ENCODE measurements at regions not wholly inside any gene's neighbourhood (a gene's known extent, or its start where the extent isn't known, plus 50 kb on each side); places are given as distances from the start of the nearest gene placed in this dataset.
"Not testable (repeated sequence)": the region's sequence is repeated elsewhere in the genome, so short reads cannot be mapped to it uniquely, and the experiment has no call there.

GRCh38 chr16:88151859-88152843 is 200.9 kb downstream of the BANP start:
- H3K36me3 ChIP-seq (ENCODE audit: control insufficient read depth in 2 of 4, insufficient read depth in 4 of 4, low read length in 3 of 4); FAIRE-seq; H4K20me1 ChIP-seq (replicated peaks in 1 of 2; ENCODE audit: control insufficient read depth in 1 of 2, insufficient read depth in 2 of 2, low read length in 2 of 2); H4K8ac ChIP-seq (ENCODE audit: extremely low read depth, insufficient read depth, low read length); H3K27me3 ChIP-seq (replicated peaks in 1 of 4; ENCODE audit: control insufficient read depth in 3 of 4, extremely low read depth in 1 of 4, insufficient read depth in 3 of 4, low read length in 3 of 4); H3K4me3 ChIP-seq (ENCODE audit: extremely low read depth in 1 of 4, insufficient read depth in 2 of 4, low read depth in 3 of 4, low read length in 4 of 4); H2AK5ac ChIP-seq (ENCODE audit: low read depth, low read length); H3K27ac ChIP-seq (ENCODE audit: low read depth, low read length); CTCF ChIA-PET (ENCODE audit: partially characterized antibody); H3K4me2 ChIP-seq (ENCODE audit: insufficient read depth in 1 of 2, low read depth in 2 of 2, low read length in 2 of 2); POLR2A ChIA-PET (ENCODE audit: partially characterized antibody); H3K23me2 ChIP-seq (ENCODE audit: low read depth, low read length); DNase-seq (ENCODE audit: low read depth in 1 of 2, low spot score in 2 of 2); H3K79me2 ChIP-seq (ENCODE audit: control insufficient read depth in 1 of 2, insufficient read depth in 2 of 2, low read length in 2 of 2); H3K14ac ChIP-seq (ENCODE audit: insufficient read length); H2BK5ac ChIP-seq (ENCODE audit: low read depth, low read length); H3K56ac ChIP-seq (replicated peaks; ENCODE audit: insufficient read length, low read depth, low read length); H2BK12ac ChIP-seq (ENCODE audit: low read depth, low read length); H3K4ac ChIP-seq (replicated peaks; ENCODE audit: insufficient read length, low read depth, low read length); H2BK15ac ChIP-seq (ENCODE audit: low read length); H3K18ac ChIP-seq (ENCODE audit: extremely low read depth, low read length); H3K9me3 ChIP-seq (ENCODE audit: insufficient read depth in 2 of 2, low read depth in 1 of 2, low read length in 1 of 2); H2BK120ac ChIP-seq (replicated peaks; ENCODE audit: low read depth, low read length); H3K9ac ChIP-seq (replicated peaks in 1 of 4; ENCODE audit: extremely low read depth in 1 of 4, low read depth in 3 of 4, low read length in 3 of 4); H2BK20ac ChIP-seq (ENCODE audit: low read length); H3K4me1 ChIP-seq (replicated peaks in 1 of 4; ENCODE audit: control insufficient read depth in 3 of 4, insufficient read depth in 4 of 4, low read length in 3 of 4); H4K91ac ChIP-seq (replicated peaks; ENCODE audit: insufficient read length, low read length); H2AFZ ChIP-seq (ENCODE audit: low read length); H3K79me1 ChIP-seq (ENCODE audit: low read depth, low read length); H4K5ac ChIP-seq (ENCODE audit: insufficient read length, low read depth, low read length); H3K23ac ChIP-seq (ENCODE audit: insufficient read length): not testable (repeated sequence)
- WGBS, 2 experiments (ENCODE audit: extremely low coverage in 1 of 2, insufficient coverage in 1 of 2, insufficient read length in 1 of 2, insufficient replicate concordance in 2 of 2, low coverage in 1 of 2, low lambda C conversion rate in 2 of 2, missing lambda C conversion rate in 1 of 2) = 93% methylated on average over 26 of the region's 27 CpGs; no CpG with 5 or more reads in 1 of the 2 experiments

DNA sequence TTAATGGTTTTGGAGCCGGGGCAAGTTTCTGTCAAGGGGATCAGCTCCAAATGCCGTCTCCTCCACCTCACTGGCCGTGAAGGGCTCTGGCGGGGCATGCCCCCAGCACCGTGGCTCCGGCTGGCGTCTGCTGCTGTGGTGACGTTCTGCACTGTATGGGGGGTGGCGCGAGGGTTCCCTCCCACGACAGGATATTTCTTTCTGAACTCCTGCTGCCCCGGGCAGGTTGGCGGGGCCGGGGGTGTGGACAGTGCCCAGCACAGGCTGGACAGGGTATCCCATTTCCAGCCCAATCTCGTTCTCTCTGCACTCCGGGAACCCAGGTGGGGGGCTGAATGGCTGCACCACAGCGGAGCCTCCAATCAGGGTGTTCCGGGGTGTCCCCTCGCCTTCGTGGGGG is 201.6 kb downstream of the BANP start:
- WGBS, 2 experiments (ENCODE audit: extremely low coverage in 1 of 2, insufficient coverage in 1 of 2, insufficient read length in 1 of 2, insufficient replicate concordance in 2 of 2, low coverage in 1 of 2, low lambda C conversion rate in 2 of 2, missing lambda C conversion rate in 1 of 2) = 92% methylated on average over 20 of the region's 20 CpGs; no CpG with 5 or more reads in 1 of the 2 experiments
- H3K14ac ChIP-seq (ENCODE audit: insufficient read length); H3K4ac ChIP-seq (replicated peaks; ENCODE audit: insufficient read length, low read depth, low read length); H2BK12ac ChIP-seq (ENCODE audit: low read depth, low read length); H3K23ac ChIP-seq (ENCODE audit: insufficient read length); H2BK120ac ChIP-seq (replicated peaks; ENCODE audit: low read depth, low read length); H3K4me1 ChIP-seq (replicated peaks in 1 of 4; ENCODE audit: control insufficient read depth in 3 of 4, insufficient read depth in 4 of 4, low read length in 3 of 4); H2BK15ac ChIP-seq (ENCODE audit: low read length); H3K4me2 ChIP-seq (ENCODE audit: insufficient read depth in 1 of 2, low read depth in 2 of 2, low read length in 2 of 2); DNase-seq (ENCODE audit: low read depth in 1 of 2, low spot score in 2 of 2); H2BK5ac ChIP-seq (ENCODE audit: low read depth, low read length); H3K9ac ChIP-seq (replicated peaks in 1 of 4; ENCODE audit: extremely low read depth in 1 of 4, low read depth in 3 of 4, low read length in 3 of 4); H3K56ac ChIP-seq (replicated peaks; ENCODE audit: insufficient read length, low read depth, low read length); POLR2A ChIA-PET (ENCODE audit: partially characterized antibody); H2AFZ ChIP-seq (ENCODE audit: low read length); H3K23me2 ChIP-seq (ENCODE audit: low read depth, low read length); H3K79me2 ChIP-seq (ENCODE audit: control insufficient read depth in 1 of 2, insufficient read depth in 2 of 2, low read length in 2 of 2); H3K9me3 ChIP-seq (ENCODE audit: insufficient read depth in 2 of 2, low read depth in 1 of 2, low read length in 1 of 2); H4K20me1 ChIP-seq (replicated peaks in 1 of 2; ENCODE audit: control insufficient read depth in 1 of 2, insufficient read depth in 2 of 2, low read length in 2 of 2); H4K8ac ChIP-seq (ENCODE audit: extremely low read depth, insufficient read depth, low read length); H3K36me3 ChIP-seq (ENCODE audit: control insufficient read depth in 2 of 4, insufficient read depth in 4 of 4, low read length in 3 of 4); CTCF ChIA-PET (ENCODE audit: partially characterized antibody); H2AK5ac ChIP-seq (ENCODE audit: low read depth, low read length); H3K27ac ChIP-seq (ENCODE audit: low read depth, low read length); H3K4me3 ChIP-seq (ENCODE audit: extremely low read depth in 1 of 4, insufficient read depth in 2 of 4, low read depth in 3 of 4, low read length in 4 of 4); H3K79me1 ChIP-seq (ENCODE audit: low read depth, low read length); FAIRE-seq; H4K5ac ChIP-seq (ENCODE audit: insufficient read length, low read depth, low read length); H2BK20ac ChIP-seq (ENCODE audit: low read length); H3K27me3 ChIP-seq (replicated peaks in 1 of 4; ENCODE audit: control insufficient read depth in 3 of 4, extremely low read depth in 1 of 4, insufficient read depth in 3 of 4, low read length in 3 of 4); H4K91ac ChIP-seq (replicated peaks; ENCODE audit: insufficient read length, low read length); H3K18ac ChIP-seq (ENCODE audit: extremely low read depth, low read length): not testable (repeated sequence)

All from H1 (cell line).